Erythroblast (primary cell): ENCODE measurements at regions not wholly inside any gene's neighbourhood (a gene's known extent, or its start where the extent isn't known, plus 50 kb on each side); places are given as distances from the start of the nearest gene placed in this dataset.

ENCODE experiments used
- DNase-seq, 2 experiments: peaks; one replicate each; lab custom pipeline; 2025; lab: John Stamatoyannopoulos, UW
- GATA1 ChIP-seq: IDR thresholded peaks from 2 replicates; pipeline ENCODE4 v1.6.1; 2011; ENCODE audit warnings: low read depth, mild to moderate bottlenecking, control low read depth, low read length, moderate library complexity
- POLR2A ChIP-seq: IDR thresholded peaks from 2 replicates; pipeline ENCODE4 v1.6.1; 2011; ENCODE audit warnings: mild to moderate bottlenecking, low read length

- no peak for TF ChIP-seq POLR2A
- TF ChIP-seq GATA1 = no peak
- DNase-seq = no peak
These were observed 246.6 kb upstream of the IRS2 start for GRCh38 chr13:110032969-110033368.

- TF ChIP-seq POLR2A (no peak), GATA1 (no peak)
- DNase-seq = no peak
These were observed 244.1 kb upstream of the IRS2 start for GRCh38 chr13:110030394-110030928.

GRCh38 chr13:110028838-110029621, 242.6 kb upstream of the IRS2 start:
- no peak for TF ChIP-seq POLR2A
- no peak for TF ChIP-seq GATA1
- DNase-seq = no peak

GRCh38 chr13:110028311-110028710, 241.9 kb upstream of the IRS2 start:
- TF ChIP-seq GATA1 (no peak), POLR2A (no peak)
- no peak for DNase-seq

GRCh38 chr13:110027470-110028240, 241.3 kb upstream of the IRS2 start:
- TF ChIP-seq GATA1 (no peak), POLR2A (no peak)
- DNase-seq = no peak

- no peak for DNase-seq
- no peak for TF ChIP-seq GATA1
- no peak for TF ChIP-seq POLR2A
These were observed 238.2 kb upstream of the IRS2 start for GRCh38 chr13:110024645-110024980.

GRCh38 chr13:110023729-110024644, 237.6 kb upstream of the IRS2 start:
- DNase-seq = no peak
- no peak for TF ChIP-seq GATA1
- no peak for TF ChIP-seq POLR2A

GRCh38 chr13:110018009-110018408, 231.6 kb upstream of the IRS2 start:
- TF ChIP-seq GATA1 (no peak), POLR2A (no peak)
- DNase-seq = no peak

- TF ChIP-seq POLR2A = no peak
- TF ChIP-seq GATA1 = no peak
- no peak for DNase-seq
These were observed 231.0 kb upstream of the IRS2 start for GRCh38 chr13:110017379-110017778.

GRCh38 chr13:110015253-110015652, 228.9 kb upstream of the IRS2 start:
- TF ChIP-seq POLR2A = no peak
- no peak for TF ChIP-seq GATA1

GRCh38 chr13:110014719-110015118, 228.3 kb upstream of the IRS2 start:
- TF ChIP-seq GATA1 = no peak
- TF ChIP-seq POLR2A = no peak
- DNase-seq = no peak

More at GRCh38 chr13:110015253-110015652, 228.9 kb upstream of the IRS2 start:
- DNase-seq = no peak

- TF ChIP-seq POLR2A (no peak), GATA1 (no peak)
- no peak for DNase-seq
These were observed 225.8 kb upstream of the IRS2 start for GRCh38 chr13:110012102-110012739.

- DNase-seq = no peak
- TF ChIP-seq GATA1 (no peak), POLR2A (no peak)
These were observed 224.2 kb upstream of the IRS2 start for GRCh38 chr13:110010404-110011138.
